GM06990 (cell line): ENCODE measurements at regions not wholly inside any gene's neighbourhood (a gene's known extent, or its start where the extent isn't known, plus 50 kb on each side); places are given as distances from the start of the nearest gene placed in this dataset.
A peak's percentile ranks its signal among the peaks of the same experiment; 100 is the strongest.

Experiments used
- DNase-seq: peaks from one replicate; pipeline ENCODE4 v3.0.0-alpha.2; 2011; ENCODE audit not compliant: insufficient read length; ENCODE audit errors: extremely low read depth
- H3K27me3 ChIP-seq: replicated peaks from 2 replicates; pipeline ENCODE4 v1.6.0; 2011; ENCODE audit warnings: low read length; ENCODE audit not compliant: control insufficient read depth, insufficient read depth
- H3K36me3 ChIP-seq: 2 replicates; pipeline ENCODE4 v1.5.1; 2011; ENCODE audit warnings: low read length; ENCODE audit not compliant: control insufficient read depth, insufficient read depth
- H3K4me3 ChIP-seq: replicated peaks from 2 replicates; pipeline ENCODE4 v1.5.1; 2011; ENCODE audit warnings: low read depth, mild to moderate bottlenecking, control low read depth, low read length
- TF ChIP-seq, protein P1 (sequence below): IDR thresholded peaks from 2 replicates; pipeline ENCODE4 v1.5.1; 2011; ENCODE audit warnings: low read length, control low read depth, mild to moderate bottlenecking, inconsistent platforms; ENCODE audit not compliant: insufficient read depth, poor library complexity, severe bottlenecking

DNA sequence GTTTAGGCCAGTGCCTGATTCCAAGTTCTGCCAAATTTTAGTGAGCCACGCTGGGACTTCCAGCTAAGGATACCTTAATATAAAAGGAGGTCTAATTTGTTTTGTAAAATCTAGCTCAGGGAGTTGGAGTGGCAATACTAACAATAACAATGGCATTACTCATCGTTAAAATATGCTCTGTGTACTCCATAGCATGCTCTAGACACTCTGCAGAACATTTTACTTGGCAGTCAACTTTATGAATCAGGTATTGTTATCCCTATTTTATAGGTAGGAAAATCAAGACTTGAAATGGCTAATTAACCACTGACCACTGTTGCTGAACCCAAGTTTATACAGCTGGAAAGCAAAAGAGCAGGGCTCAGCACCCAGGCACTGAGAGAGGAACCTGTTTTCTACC is 485.0 kb upstream of the KIRREL3 start:
- TF ChIP-seq, protein P1, sequence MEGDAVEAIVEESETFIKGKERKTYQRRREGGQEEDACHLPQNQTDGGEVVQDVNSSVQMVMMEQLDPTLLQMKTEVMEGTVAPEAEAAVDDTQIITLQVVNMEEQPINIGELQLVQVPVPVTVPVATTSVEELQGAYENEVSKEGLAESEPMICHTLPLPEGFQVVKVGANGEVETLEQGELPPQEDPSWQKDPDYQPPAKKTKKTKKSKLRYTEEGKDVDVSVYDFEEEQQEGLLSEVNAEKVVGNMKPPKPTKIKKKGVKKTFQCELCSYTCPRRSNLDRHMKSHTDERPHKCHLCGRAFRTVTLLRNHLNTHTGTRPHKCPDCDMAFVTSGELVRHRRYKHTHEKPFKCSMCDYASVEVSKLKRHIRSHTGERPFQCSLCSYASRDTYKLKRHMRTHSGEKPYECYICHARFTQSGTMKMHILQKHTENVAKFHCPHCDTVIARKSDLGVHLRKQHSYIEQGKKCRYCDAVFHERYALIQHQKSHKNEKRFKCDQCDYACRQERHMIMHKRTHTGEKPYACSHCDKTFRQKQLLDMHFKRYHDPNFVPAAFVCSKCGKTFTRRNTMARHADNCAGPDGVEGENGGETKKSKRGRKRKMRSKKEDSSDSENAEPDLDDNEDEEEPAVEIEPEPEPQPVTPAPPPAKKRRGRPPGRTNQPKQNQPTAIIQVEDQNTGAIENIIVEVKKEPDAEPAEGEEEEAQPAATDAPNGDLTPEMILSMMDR, result no peak
- no peaks in the 10 kb centered on the region for H3K27me3 ChIP-seq
- H3K36me3 ChIP-seq, result no peaks in the 10 kb centered on the region
- DNase-seq, result no peak
- H3K4me3 ChIP-seq, result no peak overlapping the region

DNA sequence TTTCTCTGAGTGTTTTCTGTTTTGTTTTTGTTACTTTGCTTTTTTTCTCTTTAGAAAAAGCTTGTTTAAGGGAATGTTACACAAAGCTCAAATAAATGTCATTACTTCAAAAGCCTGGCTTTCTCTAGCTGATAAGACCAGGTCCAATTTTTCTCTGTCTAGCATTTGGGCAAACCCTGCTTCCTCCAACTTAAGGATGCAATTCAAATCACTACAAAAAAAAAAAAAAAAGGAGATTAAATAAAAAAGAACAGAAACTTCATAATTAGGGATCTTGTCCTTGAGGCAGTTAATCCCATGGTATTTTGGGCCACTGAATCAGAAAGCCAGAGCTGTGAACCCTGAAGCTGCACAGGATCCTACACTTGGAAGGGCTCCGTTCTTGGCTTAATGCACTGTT is 480.8 kb upstream of the KIRREL3 start:
- TF ChIP-seq, protein P1, result no peak
- Histone ChIP-seq H3K27me3 (no peaks in the 10 kb centered on the region), H3K36me3 (no peaks in the 10 kb centered on the region), H3K4me3 (no peak overlapping the region)
- DNase-seq, result no peak

DNA sequence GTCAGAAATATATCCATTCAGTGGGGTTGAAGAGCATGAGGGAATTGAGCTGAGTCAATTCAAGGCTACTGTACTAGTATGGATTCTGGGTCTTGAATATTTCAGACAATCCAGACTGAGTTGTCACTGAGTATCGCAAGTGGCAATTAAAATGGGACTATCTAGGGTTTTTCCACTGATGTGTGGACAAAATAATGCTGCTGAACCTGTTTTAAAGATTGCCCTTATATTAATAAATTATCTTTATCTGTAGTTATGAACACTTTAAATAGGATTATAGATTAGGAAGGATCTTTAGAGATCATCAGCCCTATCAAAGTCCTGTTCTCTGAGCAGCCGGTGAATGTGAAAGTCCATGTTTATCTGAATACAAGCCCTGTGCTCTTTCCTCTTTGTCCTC is 478.3 kb upstream of the KIRREL3 start:
- DNase-seq, result no peak
- Histone ChIP-seq H3K27me3 (no peaks in the 10 kb centered on the region), H3K4me3 (no peak overlapping the region), H3K36me3 (no peaks in the 10 kb centered on the region)
- TF ChIP-seq, protein P1, result no peak

- no peak overlapping the region for H3K4me3 ChIP-seq
- no peaks in the 10 kb centered on the region for H3K36me3 ChIP-seq
- TF ChIP-seq, protein P1, result no peak
- no peaks in the 10 kb centered on the region for H3K27me3 ChIP-seq
- no peak for DNase-seq
Observed at GRCh38 chr11:127474766-127475165, 474.2 kb upstream of the KIRREL3 start.

GRCh38 chr11:127472505-127472904 is 471.9 kb upstream of the KIRREL3 start:
- Histone ChIP-seq H3K4me3 (no peak overlapping the region), H3K27me3 (no peaks in the 10 kb centered on the region), H3K36me3 (no peaks in the 10 kb centered on the region)
- TF ChIP-seq, protein P1, result no peak
- no peak for DNase-seq

GRCh38 chr11:127471662-127472061 is 471.1 kb upstream of the KIRREL3 start:
- TF ChIP-seq, protein P1, result peak; percentile 35
- no peaks in the 10 kb centered on the region for H3K36me3 ChIP-seq
- H3K4me3 ChIP-seq, result no peak overlapping the region
- H3K27me3 ChIP-seq, result no peaks in the 10 kb centered on the region
- DNase-seq, result no peak
